HEK293 (cell line): ENCODE measurements at regions not wholly inside any gene's neighbourhood (a gene's known extent, or its start where the extent isn't known, plus 50 kb on each side); places are given as distances from the start of the nearest gene placed in this dataset.

Experiments used
- CTCF ChIA-PET: fragments of 350-600 bp; formaldehyde crosslinking; extraction: SDS; loops from one replicate; lab custom pipeline; 2021; ENCODE audit warnings: antibody characterized with exemption; lab: Yijun Ruan, JAX
- POLR2A ChIA-PET: fragments of 300-600 bp; formaldehyde crosslinking; extraction: SDS; loops from one replicate; lab custom pipeline; 2020; ENCODE audit warnings: antibody characterized with exemption, inconsistent platforms; lab: Yijun Ruan, JAX
- H3K27ac ChIP-seq: fragments of 200-500 bp; sonication (Bioruptor generic); 2 replicates; pipeline ENCODE4 v1.5.1; 2014; ENCODE audit warnings: low read depth, low read length, control low read depth, inconsistent platforms; ENCODE audit errors: extremely low read depth
- H3K36me3 ChIP-seq, 2 experiments: fragments of 200-500 bp in 1 of 2; sonication (Bioruptor generic) in 1 of 2; 1 replicate in 1 of 2; 2 replicates in 1 of 2; pipeline ENCODE4 v1.5.1; 2014 to 2017; ENCODE audit warnings: inconsistent platforms in 2 of 2, low read length in 2 of 2; ENCODE audit not compliant: control insufficient read depth in 2 of 2, insufficient read depth in 1 of 2
- H3K4me1 ChIP-seq: fragments of 200-500 bp; sonication (Bioruptor generic); 2 replicates; pipeline ENCODE4 v1.5.1; 2014; ENCODE audit warnings: mild to moderate bottlenecking, low read length, inconsistent platforms; ENCODE audit not compliant: control insufficient read depth, insufficient read depth
- H3K4me3 ChIP-seq: 2 replicates; pipeline ENCODE4 v1.5.1; 2011; ENCODE audit warnings: low read depth, mild to moderate bottlenecking, control low read depth, low read length, moderate library complexity
- H3K9me3 ChIP-seq: fragments of 200-500 bp; sonication (Bioruptor generic); 2 replicates; pipeline ENCODE4 v1.5.1; 2014; ENCODE audit warnings: low read depth, low read length, inconsistent platforms; ENCODE audit not compliant: control insufficient read depth, insufficient read depth
- GLIS1 ChIP-seq: fragments of 450-650 bp; formaldehyde crosslinking; IDR thresholded peaks from 2 replicates; pipeline ENCODE4 v1.5.1; 2016; ENCODE audit warnings: missing biosample characterization, missing genetic modification characterization
- IKZF3 ChIP-seq: fragments of 450-650 bp; IDR thresholded peaks from 2 replicates; pipeline ENCODE4 v1.5.0; 2018; ENCODE audit warnings: missing biosample characterization, mild to moderate bottlenecking, missing genetic modification characterization, moderate library complexity
- INSM2 ChIP-seq: fragments of 450-650 bp; formaldehyde crosslinking; IDR thresholded peaks from 2 replicates; pipeline ENCODE4 v1.5.1; 2016; ENCODE audit warnings: missing biosample characterization, missing genetic modification characterization
- KLF8 ChIP-seq: fragments of 450-650 bp; formaldehyde crosslinking; IDR thresholded peaks from 2 replicates; pipeline ENCODE4 v1.5.1; 2016; ENCODE audit warnings: missing biosample characterization, missing genetic modification characterization
- MYNN ChIP-seq: fragments of 450-650 bp; formaldehyde crosslinking; IDR thresholded peaks from 2 replicates; pipeline ENCODE4 v1.5.1; 2016; ENCODE audit warnings: missing biosample characterization, missing genetic modification characterization, borderline replicate concordance
- PATZ1 ChIP-seq: fragments of 450-650 bp; formaldehyde crosslinking; IDR thresholded peaks from 2 replicates; pipeline ENCODE4 v1.5.1; 2016; ENCODE audit warnings: missing biosample characterization, missing genetic modification characterization
- ZBTB20 ChIP-seq: fragments of 450-650 bp; formaldehyde crosslinking; IDR thresholded peaks from 2 replicates; pipeline ENCODE4 v1.5.1; 2016; ENCODE audit warnings: missing biosample characterization, missing genetic modification characterization
- ZNF121 ChIP-seq: fragments of 450-650 bp; formaldehyde crosslinking; IDR thresholded peaks from 2 replicates; pipeline ENCODE4 v1.5.1; 2016; ENCODE audit warnings: missing biosample characterization, missing genetic modification characterization
- ZNF174 ChIP-seq: fragments of 450-650 bp; formaldehyde crosslinking; IDR thresholded peaks from 2 replicates; pipeline ENCODE4 v1.5.0; 2017; ENCODE audit warnings: missing biosample characterization, mild to moderate bottlenecking, missing genetic modification characterization
- ZNF223 ChIP-seq: fragments of 450-650 bp; formaldehyde crosslinking; IDR thresholded peaks from 2 replicates; pipeline ENCODE4 v1.5.1; 2016; ENCODE audit warnings: missing biosample characterization, missing genetic modification characterization
- ZNF311 ChIP-seq: fragments of 450-650 bp; formaldehyde crosslinking; IDR thresholded peaks from 2 replicates; pipeline ENCODE4 v1.5.1; 2017; ENCODE audit warnings: missing biosample characterization, missing genetic modification characterization, borderline replicate concordance
- ZNF404 ChIP-seq: fragments of 450-650 bp; formaldehyde crosslinking; IDR thresholded peaks from 2 replicates; pipeline ENCODE4 v1.5.1; 2017; ENCODE audit warnings: missing biosample characterization, missing genetic modification characterization
- ZNF521 ChIP-seq: fragments of 450-650 bp; formaldehyde crosslinking; IDR thresholded peaks from 2 replicates; pipeline ENCODE4 v1.5.1; 2017; ENCODE audit warnings: missing biosample characterization, mild to moderate bottlenecking, missing genetic modification characterization
- ZNF571 ChIP-seq: fragments of 450-650 bp; formaldehyde crosslinking; IDR thresholded peaks from 2 replicates; pipeline ENCODE4 v1.5.0; 2017; ENCODE audit warnings: missing biosample characterization, missing genetic modification characterization
- ZNF580 ChIP-seq: fragments of 450-650 bp; formaldehyde crosslinking; IDR thresholded peaks from 2 replicates; pipeline ENCODE4 v1.5.1; 2016; ENCODE audit warnings: missing biosample characterization, missing genetic modification characterization
- ZNF639 ChIP-seq: fragments of 450-650 bp; formaldehyde crosslinking; IDR thresholded peaks from 2 replicates; pipeline ENCODE4 v1.5.1; 2016; ENCODE audit warnings: missing biosample characterization, missing genetic modification characterization
- ZNF660 ChIP-seq: fragments of 450-650 bp; IDR thresholded peaks from 2 replicates; pipeline ENCODE4 v1.5.1; 2018; ENCODE audit warnings: missing biosample characterization, mild to moderate bottlenecking, missing genetic modification characterization
- ZNF747 ChIP-seq: fragments of 450-650 bp; formaldehyde crosslinking; IDR thresholded peaks from 2 replicates; pipeline ENCODE4 v1.5.1; 2016; ENCODE audit warnings: missing biosample characterization, missing genetic modification characterization
- ZSCAN18 ChIP-seq: fragments of 450-650 bp; formaldehyde crosslinking; IDR thresholded peaks from 2 replicates; pipeline ENCODE4 v1.5.1; 2016; ENCODE audit warnings: missing biosample characterization, missing genetic modification characterization
- ZSCAN4 ChIP-seq: fragments of 450-650 bp; formaldehyde crosslinking; IDR thresholded peaks from 2 replicates; pipeline ENCODE4 v1.5.1; 2017; ENCODE audit warnings: missing biosample characterization, missing genetic modification characterization
- ZSCAN5A ChIP-seq: fragments of 450-650 bp; formaldehyde crosslinking; IDR thresholded peaks from 2 replicates; pipeline ENCODE4 v1.5.1; 2016; ENCODE audit warnings: missing biosample characterization, missing genetic modification characterization

- TF ChIP-seq ZSCAN4 (tag by site-specific recombination) = no peak
- TF ChIP-seq ZNF174 (tag by site-specific recombination) = no peak
Observed at GRCh38 chr2:2683606-2684224, 352.6 kb upstream of the MYT1L start (continued).

GRCh38 chr2:2682700-2683342 is 351.7 kb upstream of the MYT1L start:
- Histone ChIP-seq H3K9me3 (no peaks in the 10 kb centered on the region), H3K4me1 (no peaks in the 10 kb centered on the region), H3K4me3 (no peak overlapping the region), H3K36me3 (no peaks in the 10 kb centered on the region), H3K27ac (no peak overlapping the region)
- POLR2A ChIA-PET = no interaction called here
- TF ChIP-seq ZNF404 (tag by site-specific recombination) = no peak
- no peak for TF ChIP-seq MYNN (tag by site-specific recombination)
- no peak for TF ChIP-seq ZBTB20
- no peak for TF ChIP-seq ZNF580 (tag by site-specific recombination)
- TF ChIP-seq PATZ1 (tag by site-specific recombination) = no peak
- no peak for TF ChIP-seq ZNF660 (tag by site-specific recombination)
- no peak for TF ChIP-seq ZSCAN5A
- TF ChIP-seq ZNF311 = no peak
- no peak for TF ChIP-seq ZSCAN18
- TF ChIP-seq ZSCAN4 (tag by site-specific recombination) = no peak
- TF ChIP-seq GLIS1 (tag by site-specific recombination) = no peak
- no peak for TF ChIP-seq IKZF3
- TF ChIP-seq INSM2 (tag by site-specific recombination) = no peak
- TF ChIP-seq ZNF747 (tag by site-specific recombination) = no peak
- no peak for TF ChIP-seq ZNF121
- no peak for TF ChIP-seq ZNF223 (tag by site-specific recombination)
- TF ChIP-seq ZNF571 (tag by site-specific recombination) = no peak
- TF ChIP-seq ZNF521 (tag by site-specific recombination) = no peak
- no peak for TF ChIP-seq KLF8 (tag by site-specific recombination)
- TF ChIP-seq ZNF639 (tag by site-specific recombination) = no peak
- CTCF ChIA-PET = no interaction called here
